CD14-positive monocyte (primary cell): ENCODE measurements at regions not wholly inside any gene's neighbourhood (a gene's known extent, or its start where the extent isn't known, plus 50 kb on each side); places are given as distances from the start of the nearest gene placed in this dataset.

ENCODE experiments used
- DNase-seq, 3 donors: peaks; one replicate each; pipeline ENCODE4 v3.0.0-alpha.2; 2011 to 2022
- H2AFZ ChIP-seq: 2 replicates; pipeline ENCODE4 v1.6.0; 2012; ENCODE audit warnings: mild to moderate bottlenecking, low read depth, low read length, inconsistent platforms; ENCODE audit not compliant: insufficient read depth, poor library complexity, severe bottlenecking
- H3K27ac ChIP-seq, 2 donors: 1 replicate in 1 of 2; 2 replicates in 1 of 2; pipeline ENCODE4 v1.5.1; 2012 to 2013; ENCODE audit warnings: low read length in 2 of 2, control low read depth in 1 of 2, inconsistent platforms in 1 of 2, low read depth in 1 of 2, mild to moderate bottlenecking in 1 of 2
- H3K27me3 ChIP-seq, 2 donors: one replicate each; pipeline versions ENCODE4 v1.6.0 to v1.6.1; 2011 to 2013; ENCODE audit warnings: low read length in 2 of 2; ENCODE audit not compliant: control insufficient read depth in 2 of 2, insufficient read depth in 2 of 2
- H3K36me3 ChIP-seq, 2 donors: replicated peaks in 1 of 2; 1 replicate in 1 of 2; 2 replicates in 1 of 2; pipeline versions ENCODE4 v1.5.1 to v1.6.1; 2012 to 2013; ENCODE audit warnings: low read length in 2 of 2, control low read depth in 1 of 2, inconsistent platforms in 1 of 2, mild to moderate bottlenecking in 1 of 2; ENCODE audit not compliant: insufficient read depth in 2 of 2, control insufficient read depth in 1 of 2
- H3K4me1 ChIP-seq, 2 donors: 1 replicate in 1 of 2; 2 replicates in 1 of 2; pipeline versions ENCODE4 v1.5.1 to v1.6.1; 2012 to 2013; ENCODE audit warnings: low read length in 2 of 2, control low read depth in 1 of 2, inconsistent platforms in 1 of 2, mild to moderate bottlenecking in 1 of 2, moderate library complexity in 1 of 2; ENCODE audit not compliant: insufficient read depth in 2 of 2, control insufficient read depth in 1 of 2
- H3K4me2 ChIP-seq: replicated peaks from 2 replicates; pipeline ENCODE3; 2012; ENCODE audit warnings: low read length, moderate library complexity, mild to moderate bottlenecking; ENCODE audit not compliant: poor library complexity, severe bottlenecking; ENCODE audit errors: extremely low read depth
- H3K4me3 ChIP-seq, 3 experiments: fragments of 200-600 bp in 1 of 3; sonication (generic) in 1 of 3; replicated peaks in 1 of 3; 1 replicate in 2 of 3; 2 replicates in 1 of 3; pipeline ENCODE4 v1.5.1; 2011 to 2013; ENCODE audit warnings: low read length in 3 of 3, mild to moderate bottlenecking in 3 of 3, control low read depth in 2 of 3, low read depth in 2 of 3, inconsistent platforms in 1 of 3, moderate library complexity in 1 of 3
- H3K79me2 ChIP-seq: 2 replicates; pipeline ENCODE4 v1.6.0; 2012; ENCODE audit warnings: mild to moderate bottlenecking, control low read depth, inconsistent platforms, low read length, moderate library complexity; ENCODE audit not compliant: insufficient read depth
- H3K9ac ChIP-seq: 2 replicates; pipeline ENCODE4 v1.6.0; 2017; ENCODE audit warnings: low read length, mild to moderate bottlenecking; ENCODE audit not compliant: insufficient read depth, poor library complexity, severe bottlenecking
- H3K9me3 ChIP-seq, 2 donors: replicated peaks in 1 of 2; 1 replicate in 1 of 2; 2 replicates in 1 of 2; pipeline versions ENCODE4 v1.5.1 to v1.6.1; 2012 to 2013; ENCODE audit warnings: low read length in 2 of 2, control low read depth in 1 of 2; ENCODE audit not compliant: control insufficient read depth in 1 of 2, insufficient read depth in 1 of 2
- H4K20me1 ChIP-seq: 2 replicates; pipeline ENCODE4 v1.6.0; 2012; ENCODE audit warnings: mild to moderate bottlenecking, low read length, control low read depth, moderate library complexity; ENCODE audit not compliant: insufficient read depth
- H3K27ac Mint-ChIP-seq, 7 donors: one replicate each; pipeline ENCODE4 v1.8.0; 2020; ENCODE audit warnings: mild to moderate bottlenecking in 7 of 7, mixed read lengths in 7 of 7, moderate library complexity in 6 of 7, inconsistent platforms in 2 of 7
- H3K27me3 Mint-ChIP-seq, 3 donors: one replicate each; pipeline ENCODE4 v1.8.0; 2021 to 2022; ENCODE audit warnings: low read depth in 3 of 3, mild to moderate bottlenecking in 3 of 3, mixed read lengths in 3 of 3, moderate library complexity in 3 of 3, inconsistent platforms in 1 of 3
- H3K36me3 Mint-ChIP-seq, 2 donors: one replicate each; pipeline ENCODE4 v1.8.0; 2020; ENCODE audit warnings: mixed read lengths in 2 of 2, inconsistent platforms in 1 of 2, mild to moderate bottlenecking in 1 of 2
- H3K4me1 Mint-ChIP-seq: one replicate; pipeline ENCODE4 v1.8.0; 2020; ENCODE audit warnings: mild to moderate bottlenecking, mixed read lengths
- H3K4me3 Mint-ChIP-seq, 2 donors: one replicate each; pipeline ENCODE4 v1.8.0; 2020; ENCODE audit warnings: mild to moderate bottlenecking in 2 of 2, mixed read lengths in 2 of 2, moderate library complexity in 1 of 2
- H3K9me3 Mint-ChIP-seq, 7 donors: one replicate each; pipeline ENCODE4 v1.8.0; 2020 to 2022; ENCODE audit warnings: mixed read lengths in 7 of 7, mild to moderate bottlenecking in 6 of 7, moderate library complexity in 6 of 7, inconsistent platforms in 2 of 7
- WGBS: methylation state at CpG from one replicate; pipeline ENCODE4 v1.1.5; 2013; ENCODE audit warnings: missing lambda C conversion rate; ENCODE audit not compliant: insufficient coverage; 5-methylcytosine and 5-hydroxymethylcytosine counted together
- intact Hi-C, 2 donors: fragments of 100-400 bp; cut with micrococcal nuclease; formaldehyde crosslinking; loops; one replicate each; pipeline versions ENCODE4 v1.15.0 to v1.15.1; 2023
- TF ChIP-seq, protein P1 (sequence below): fragments of 200-600 bp; IDR thresholded peaks from one replicate; pipeline ENCODE4 v1.8.0; 2022; ENCODE audit warnings: antibody characterized with exemption, mild to moderate bottlenecking

DNA sequence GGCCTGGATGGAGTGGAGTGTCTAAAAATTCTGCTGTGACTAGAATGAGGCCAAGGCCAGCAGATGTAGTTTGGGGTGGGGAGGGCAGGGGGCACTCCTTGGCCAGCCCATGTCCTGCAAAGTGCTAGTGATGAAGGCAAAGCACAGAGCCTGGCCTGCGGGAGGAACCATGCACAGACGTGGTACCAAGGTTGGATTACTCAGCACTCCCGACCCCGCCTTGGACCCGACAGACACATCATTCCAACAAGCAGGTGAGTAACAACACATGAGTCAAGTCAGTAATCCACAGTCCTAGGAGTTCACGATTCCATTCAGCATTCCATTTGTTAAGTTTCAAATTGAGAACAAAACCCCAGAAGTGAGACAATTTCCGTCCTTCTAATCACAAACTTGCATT, 317.3 kb downstream of the TCERG1L start:
- peaks cover 0 to 5% of the 10 kb centered on the region in 2 donors for H3K9me3 ChIP-seq
- intact Hi-C loops, result no loop called here
- no peak overlapping the region for H3K4me2 ChIP-seq
- H3K36me3 ChIP-seq, result no peaks in the 10 kb centered on the region
- no peaks in the 10 kb centered on the region for H3K27me3 ChIP-seq
- TF ChIP-seq, protein P1, sequence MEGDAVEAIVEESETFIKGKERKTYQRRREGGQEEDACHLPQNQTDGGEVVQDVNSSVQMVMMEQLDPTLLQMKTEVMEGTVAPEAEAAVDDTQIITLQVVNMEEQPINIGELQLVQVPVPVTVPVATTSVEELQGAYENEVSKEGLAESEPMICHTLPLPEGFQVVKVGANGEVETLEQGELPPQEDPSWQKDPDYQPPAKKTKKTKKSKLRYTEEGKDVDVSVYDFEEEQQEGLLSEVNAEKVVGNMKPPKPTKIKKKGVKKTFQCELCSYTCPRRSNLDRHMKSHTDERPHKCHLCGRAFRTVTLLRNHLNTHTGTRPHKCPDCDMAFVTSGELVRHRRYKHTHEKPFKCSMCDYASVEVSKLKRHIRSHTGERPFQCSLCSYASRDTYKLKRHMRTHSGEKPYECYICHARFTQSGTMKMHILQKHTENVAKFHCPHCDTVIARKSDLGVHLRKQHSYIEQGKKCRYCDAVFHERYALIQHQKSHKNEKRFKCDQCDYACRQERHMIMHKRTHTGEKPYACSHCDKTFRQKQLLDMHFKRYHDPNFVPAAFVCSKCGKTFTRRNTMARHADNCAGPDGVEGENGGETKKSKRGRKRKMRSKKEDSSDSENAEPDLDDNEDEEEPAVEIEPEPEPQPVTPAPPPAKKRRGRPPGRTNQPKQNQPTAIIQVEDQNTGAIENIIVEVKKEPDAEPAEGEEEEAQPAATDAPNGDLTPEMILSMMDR, result no peak
- no peak overlapping the region for H3K9ac ChIP-seq
- H3K4me1 ChIP-seq, result no peaks in the 10 kb centered on the region
- Mint-ChIP-seq H3K36me3 (no peaks in the 10 kb centered on the region), H3K27ac (no peak overlapping the region), H3K4me3 (no peak overlapping the region), H3K4me1 (no peaks in the 10 kb centered on the region), H3K9me3 (peaks cover 2 to 13% (median 6%) of the 10 kb centered on the region in 7 donors), H3K27me3 (peaks cover 0 to 3% (median 0%) of the 10 kb centered on the region in 3 donors)
- no peak overlapping the region for H2AFZ ChIP-seq
- DNase-seq, result no peak
- H3K79me2 ChIP-seq, result no peaks in the 10 kb centered on the region
- H3K4me3 ChIP-seq, result no peak overlapping the region
- no peaks in the 10 kb centered on the region for H4K20me1 ChIP-seq
- 93% methylated on average over 6 of the region's 7 CpGs for WGBS
- H3K27ac ChIP-seq, result no peak overlapping the region

DNA sequence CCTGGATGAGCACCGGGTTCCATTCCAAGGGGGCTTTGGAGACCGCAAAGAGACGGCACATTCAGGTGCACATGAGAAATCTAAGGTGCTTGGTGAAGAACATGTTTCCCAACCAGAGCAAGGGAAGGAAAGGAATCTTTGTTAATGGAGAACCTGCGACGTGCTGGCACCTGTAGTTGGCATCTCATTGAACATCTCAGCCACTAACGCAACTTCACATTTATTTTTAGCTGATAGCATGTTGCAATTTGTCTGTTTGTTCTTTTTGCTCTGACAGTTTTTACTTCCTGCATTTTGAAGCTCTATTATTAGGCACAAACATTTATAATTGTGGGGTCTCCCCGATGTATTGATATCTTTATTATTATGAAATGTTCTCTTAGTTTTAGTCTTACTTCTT, 316.7 kb downstream of the TCERG1L start:
- Histone ChIP-seq H3K27me3 (no peaks in the 10 kb centered on the region), H3K9me3 (peaks cover 0 to 5% of the 10 kb centered on the region in 2 donors), H3K4me3 (no peak overlapping the region), H2AFZ (no peak overlapping the region), H3K27ac (no peak overlapping the region), H3K4me2 (no peak overlapping the region), H3K9ac (no peak overlapping the region), H4K20me1 (no peaks in the 10 kb centered on the region), H3K36me3 (no peaks in the 10 kb centered on the region), H3K79me2 (no peaks in the 10 kb centered on the region), H3K4me1 (no peaks in the 10 kb centered on the region)
- Mint-ChIP-seq H3K9me3 (peaks cover 2 to 11% (median 6%) of the 10 kb centered on the region in 7 donors), H3K4me1 (no peaks in the 10 kb centered on the region), H3K27me3 (peaks cover 0 to 4% (median 0%) of the 10 kb centered on the region in 3 donors), H3K36me3 (no peaks in the 10 kb centered on the region), H3K27ac (no peak overlapping the region), H3K4me3 (no peak overlapping the region)
- intact Hi-C loops, result no loop called here
- no peak for DNase-seq
- TF ChIP-seq, protein P1, result no peak
- WGBS, result 84% methylated on average over 3 of the region's 7 CpGs
